CD4-positive, alpha-beta T cell treated with Interleukin-21 for 1 hour (primary cell): ENCODE measurements at regions not wholly inside any gene's neighbourhood (a gene's known extent, or its start where the extent isn't known, plus 50 kb on each side); places are given as distances from the start of the nearest gene placed in this dataset.
"Not testable (repeated sequence)": the region's sequence is repeated elsewhere in the genome, so short reads cannot be mapped to it uniquely, and the experiment has no call there.

Source experiments
- DNase-seq: peaks from one replicate; pipeline ENCODE4 v3.0.0-alpha.2; 2020

DNA sequence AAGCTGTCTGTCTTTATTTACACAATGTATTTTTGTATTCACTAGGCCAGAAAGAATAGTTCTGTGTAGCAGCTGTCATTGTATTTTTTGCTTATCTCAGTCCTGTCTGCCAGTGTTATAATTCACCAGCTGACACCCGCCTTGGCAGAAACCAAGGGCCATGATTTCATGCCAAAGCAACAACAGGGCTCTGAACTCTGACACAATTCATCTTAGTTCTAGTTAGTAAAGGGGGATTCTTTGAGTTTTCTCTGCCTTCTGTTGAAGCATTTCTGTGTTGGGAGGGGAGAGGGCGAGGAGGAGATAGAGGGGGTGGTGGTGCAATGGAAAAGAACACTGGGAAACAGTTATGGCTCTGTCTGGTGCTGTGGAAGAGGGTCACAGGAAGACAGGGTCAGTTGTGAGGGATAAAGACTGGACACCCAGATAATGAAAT, 684.6 kb upstream of the MARCKS start:
- no peak for DNase-seq

GRCh38 chr6:113178349-113178748, 678.8 kb upstream of the MARCKS start:
- DNase-seq = no peak

- no peak for DNase-seq
These were observed 676.0 kb upstream of the MARCKS start for GRCh38 chr6:113181164-113181563.

GRCh38 chr6:113182370-113183141, 674.6 kb upstream of the MARCKS start:
- DNase-seq = no peak

- no peak for DNase-seq
These were observed 672.9 kb upstream of the MARCKS start for GRCh38 chr6:113184291-113184690.

GRCh38 chr6:113184736-113185135, 672.4 kb upstream of the MARCKS start:
- no peak for DNase-seq

DNA sequence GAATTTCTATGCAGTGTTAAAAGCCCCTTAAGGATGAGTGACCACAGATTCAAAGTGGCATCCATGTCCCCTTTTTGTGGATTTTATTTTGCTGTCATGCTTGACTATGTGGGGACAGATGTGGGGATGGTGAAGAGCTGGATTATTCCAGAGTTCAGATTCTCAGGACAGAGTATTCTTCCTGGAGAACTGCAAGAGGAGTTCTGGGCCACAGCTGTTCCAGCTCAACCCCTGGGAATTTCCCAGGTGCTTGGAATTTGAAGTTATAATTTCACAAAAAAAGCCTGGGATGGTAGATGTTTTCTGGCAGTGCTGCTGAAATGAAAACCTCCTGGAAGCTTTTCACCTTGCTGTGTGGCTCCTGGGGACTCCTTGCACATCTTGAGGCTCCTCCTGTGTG, 671.8 kb upstream of the MARCKS start:
- no peak for DNase-seq

- no peak for DNase-seq
These were observed 669.5 kb upstream of the MARCKS start for GRCh38 chr6:113187661-113188060.

GRCh38 chr6:113188962-113189361, 668.2 kb upstream of the MARCKS start:
- no peak for DNase-seq

DNA sequence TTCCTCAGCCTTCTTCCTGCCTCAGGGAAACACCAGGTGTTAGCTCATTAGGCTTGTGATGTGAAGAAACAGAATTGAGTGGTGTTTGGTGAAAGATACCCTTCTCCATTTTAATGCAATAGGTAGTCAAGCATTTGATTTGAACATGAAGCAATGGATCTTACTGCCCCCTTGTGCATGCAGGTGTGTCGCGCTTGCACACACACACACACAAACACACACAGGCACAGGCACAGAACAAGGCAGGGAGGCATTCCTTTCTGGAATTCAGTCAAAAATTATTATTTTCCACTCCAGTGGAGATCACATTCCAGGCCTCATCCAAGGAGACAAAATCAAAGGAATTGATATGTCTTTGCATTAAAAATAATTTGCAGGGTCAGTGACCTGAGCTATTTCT, 667.0 kb upstream of the MARCKS start:
- no peak for DNase-seq

- DNase-seq = no peak
These were observed 663.1 kb upstream of the MARCKS start for GRCh38 chr6:113194090-113194489.

DNA sequence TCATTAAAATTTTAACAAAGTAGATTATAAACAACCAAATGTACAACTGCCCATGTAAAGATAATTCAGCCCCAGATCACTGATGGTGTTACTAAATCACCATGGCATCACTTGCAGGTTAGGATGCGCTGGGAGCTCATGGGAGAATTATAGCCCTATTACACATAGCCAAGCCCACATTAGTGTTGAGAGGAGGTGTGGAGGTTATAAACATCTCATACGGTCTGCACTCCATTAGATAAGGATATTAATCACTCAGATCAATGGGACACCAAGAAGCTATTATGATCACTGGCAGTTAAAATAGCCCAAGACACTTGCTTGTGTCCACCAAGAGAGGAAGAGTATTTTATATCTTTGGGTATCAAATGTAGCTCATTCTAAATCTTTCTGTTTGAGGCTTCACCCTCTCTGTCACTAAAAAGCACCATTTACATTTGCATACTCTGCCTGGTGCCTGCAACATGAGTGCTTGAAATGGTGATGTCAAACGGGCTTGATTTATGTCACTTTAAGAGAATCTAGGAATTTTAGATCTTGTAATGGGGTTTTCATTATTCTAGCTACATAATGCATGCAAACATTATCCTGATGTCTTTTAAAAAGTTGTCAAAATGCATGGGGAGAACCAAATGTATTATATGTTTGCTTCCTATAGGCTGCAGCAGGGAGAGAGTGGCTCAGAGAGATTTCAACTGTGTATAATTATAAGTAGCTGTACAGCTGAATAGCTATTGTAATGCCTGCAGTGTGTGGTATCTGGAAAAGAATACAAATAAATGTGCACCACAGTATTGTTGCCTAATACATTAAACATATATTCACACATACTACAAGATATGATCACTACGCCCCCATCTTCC, 654.1 kb upstream of the MARCKS start:
- DNase-seq = no peak

- DNase-seq = no peak
These were observed 653.4 kb upstream of the MARCKS start for GRCh38 chr6:113203715-113204110.

DNA sequence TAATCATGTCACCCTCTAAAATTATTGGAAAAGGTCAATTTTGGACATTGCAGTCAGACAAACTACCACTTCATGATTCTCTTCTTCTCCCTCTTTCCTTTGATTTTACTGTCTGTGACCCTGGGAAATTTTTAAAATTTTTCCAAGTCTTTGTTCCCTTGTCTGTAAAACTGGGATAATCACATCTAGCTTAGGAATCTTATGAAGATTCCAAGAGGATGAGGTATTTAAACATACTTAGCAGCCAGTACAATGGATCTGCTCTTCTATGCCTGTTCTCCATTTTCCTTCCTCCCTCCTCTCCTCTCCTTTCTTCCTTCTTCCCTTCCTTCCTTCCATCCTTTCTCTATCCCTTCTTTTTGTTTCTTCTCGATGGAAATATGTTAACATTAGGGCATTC, 651.6 kb upstream of the MARCKS start:
- DNase-seq = no peak

GRCh38 chr6:113208726-113209125, 648.4 kb upstream of the MARCKS start:
- no peak for DNase-seq

DNA sequence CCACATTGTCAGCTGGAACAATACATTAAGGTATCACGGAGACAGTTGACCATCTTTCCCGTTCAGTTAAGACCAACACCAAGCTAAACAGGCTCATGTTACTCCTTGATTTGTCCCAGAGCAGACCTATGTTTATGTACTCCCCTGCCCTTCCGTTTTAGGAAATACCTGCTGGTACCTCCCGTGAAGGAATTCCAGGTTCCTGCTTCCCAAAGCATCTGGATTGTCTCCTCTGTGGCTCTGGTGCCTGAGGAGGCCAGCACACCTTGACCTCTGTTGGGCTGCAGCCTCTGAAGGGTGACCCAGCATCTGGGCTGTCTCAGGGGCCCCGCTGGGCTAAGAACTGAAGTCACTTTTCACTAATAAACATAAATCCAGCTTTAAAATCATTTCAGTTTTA, 647.8 kb upstream of the MARCKS start:
- no peak for DNase-seq

GRCh38 chr6:113211170-113211569, 646.0 kb upstream of the MARCKS start:
- no peak for DNase-seq

DNA sequence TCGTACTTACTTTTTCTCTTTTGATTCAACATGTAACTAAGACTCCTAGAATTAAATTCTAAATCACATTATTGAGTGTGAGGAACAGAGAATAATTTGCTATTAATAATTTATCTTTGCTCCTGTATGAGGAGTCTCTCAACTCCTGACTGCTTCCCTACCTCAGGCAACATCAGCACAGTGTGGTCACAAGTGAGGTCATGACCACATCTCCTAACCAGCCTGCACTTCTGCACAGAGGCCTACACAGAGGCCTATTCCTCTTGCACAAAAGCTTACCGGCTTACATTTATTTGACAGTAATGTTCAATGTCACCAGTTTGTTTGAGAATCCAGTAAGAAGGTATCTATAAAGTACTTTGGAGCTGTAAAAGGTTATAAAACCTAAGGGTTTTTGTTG, 637.4 kb upstream of the MARCKS start:
- no peak for DNase-seq

DNA sequence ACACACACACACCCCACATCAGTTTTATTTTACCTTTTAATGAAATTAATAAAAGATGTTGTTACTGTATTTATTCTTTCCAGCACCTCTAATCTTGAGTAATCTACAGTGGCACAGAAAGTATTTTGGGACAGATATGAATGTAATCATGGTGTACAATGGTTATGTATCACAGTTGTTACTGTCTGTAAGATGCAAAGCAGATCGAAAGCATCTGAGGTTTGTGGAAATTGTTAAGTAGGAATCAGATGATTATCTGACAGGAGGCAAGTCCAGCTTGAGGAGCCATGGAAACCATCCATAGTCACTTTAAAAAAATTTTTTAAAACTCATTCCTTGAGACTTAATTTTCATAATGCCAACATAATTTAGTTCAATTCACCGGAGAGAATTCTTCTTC, 636.3 kb upstream of the MARCKS start:
- no peak for DNase-seq

- no peak for DNase-seq
These were observed 635.3 kb upstream of the MARCKS start for GRCh38 chr6:113221850-113222249.

DNA sequence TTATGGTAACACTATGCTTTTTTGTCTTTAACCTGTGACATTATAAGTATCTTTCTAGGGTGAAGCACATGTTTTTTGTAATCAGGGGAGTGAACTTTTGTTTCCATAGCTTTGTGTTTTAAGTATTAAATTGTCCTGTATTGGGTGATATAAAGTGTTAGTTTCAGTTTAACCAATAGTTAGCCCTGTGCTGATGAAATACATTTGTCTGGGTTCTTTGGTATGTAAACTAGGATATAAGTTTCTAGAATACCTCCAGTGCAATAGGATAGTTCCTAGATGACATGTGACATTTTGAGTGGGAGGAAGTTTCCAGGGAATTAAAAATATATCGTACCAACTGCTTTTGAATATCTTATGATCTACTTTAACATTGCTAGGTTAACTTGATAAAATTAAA, 611.0 kb upstream of the MARCKS start:
- no peak for DNase-seq

- no peak for DNase-seq
These were observed 608.6 kb upstream of the MARCKS start for GRCh38 chr6:113248532-113248931.

- DNase-seq = not testable (repeated sequence)
These were observed 603.0 kb upstream of the MARCKS start for GRCh38 chr6:113254194-113254593.

GRCh38 chr6:113258771-113259170, 598.4 kb upstream of the MARCKS start:
- DNase-seq = no peak
